NCI-H446 (cell line): ENCODE measurements at regions not wholly inside any gene's neighbourhood (a gene's known extent, or its start where the extent isn't known, plus 50 kb on each side); places are given as distances from the start of the nearest gene placed in this dataset.
"Not testable (repeated sequence)": the region's sequence is repeated elsewhere in the genome, so short reads cannot be mapped to it uniquely, and the experiment has no call there.

Source experiments
- DNase-seq, 2 experiments: peaks; one replicate each; lab custom pipeline; 2025; lab: John Stamatoyannopoulos, UW

DNA sequence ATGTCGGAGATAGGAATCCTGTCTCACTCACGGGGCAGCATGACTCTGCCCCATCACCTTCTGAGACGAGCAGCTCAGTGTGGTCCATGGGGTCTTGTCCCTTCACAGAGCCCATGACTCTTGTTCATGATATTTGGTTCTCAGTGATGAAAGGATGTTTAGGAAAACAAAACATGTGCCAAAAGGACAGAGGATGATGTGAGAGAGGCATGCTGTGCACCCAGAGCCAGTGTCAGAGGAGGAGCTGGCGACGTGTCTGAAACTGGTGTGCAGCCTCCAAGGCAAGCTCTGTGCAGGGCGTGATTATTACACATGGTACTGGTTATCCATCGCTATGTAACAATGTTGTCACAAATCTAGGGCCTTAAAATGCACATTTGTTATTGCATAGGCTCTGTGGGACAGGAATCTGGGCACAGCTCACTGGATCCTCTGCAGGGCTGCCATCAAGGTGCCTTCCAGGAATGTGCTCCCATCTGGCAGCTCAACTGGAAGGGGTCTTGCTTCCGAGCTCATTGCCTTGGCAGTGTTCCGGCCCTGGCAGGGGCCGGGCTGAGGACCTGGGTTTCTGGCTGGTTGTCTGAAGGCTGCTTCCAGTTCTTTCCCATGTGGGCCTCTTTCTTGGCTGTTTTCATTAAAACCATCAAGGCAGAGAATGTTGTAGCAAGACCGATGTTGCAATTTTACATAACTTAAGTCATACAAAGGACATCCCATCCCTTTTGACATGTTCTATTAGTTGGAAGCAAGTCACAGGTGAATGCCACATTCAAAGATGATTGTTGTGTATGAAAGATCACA, 175.4 kb downstream of the ERMARD start:
- no peak for DNase-seq

DNA sequence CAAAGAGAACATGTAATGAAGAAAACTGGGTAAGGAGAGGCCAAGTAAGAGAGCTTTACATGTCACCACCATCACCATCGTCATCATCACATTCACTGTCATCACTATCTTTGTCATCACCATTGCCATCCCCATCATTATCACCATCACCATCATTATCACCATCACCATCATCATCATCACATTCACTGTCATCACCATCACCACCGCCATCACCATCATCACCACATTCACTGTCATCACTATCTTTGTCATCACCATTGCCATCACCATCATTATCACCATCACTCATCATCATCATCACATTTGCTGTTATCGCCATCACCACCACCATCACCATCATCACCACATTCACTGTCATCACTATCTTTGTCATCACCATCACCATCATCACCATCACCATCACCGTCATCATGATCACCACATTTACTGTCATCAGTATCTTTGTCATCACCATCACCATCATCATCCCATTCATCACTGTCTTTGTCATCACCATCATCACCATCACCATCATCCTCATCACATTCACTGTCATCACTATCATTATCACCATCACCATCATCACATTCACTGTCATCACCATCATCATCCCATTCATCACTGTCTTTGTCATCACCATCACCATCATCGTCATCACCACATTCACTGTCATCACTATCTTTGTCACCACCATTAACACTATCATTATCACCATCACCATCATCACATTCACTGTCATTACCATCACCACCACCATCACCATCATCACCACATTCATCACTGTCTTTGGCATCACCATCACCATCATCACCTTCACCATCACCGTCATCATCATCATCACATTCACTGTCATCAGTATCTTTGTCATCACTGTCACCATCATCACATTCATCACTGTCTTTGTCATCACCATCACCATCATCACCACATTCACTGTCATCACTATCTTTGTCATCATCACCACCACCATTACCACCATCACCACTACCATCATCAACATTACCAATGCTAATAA, 172.3 kb downstream of the ERMARD start:
- no peak for DNase-seq

GRCh38 chr6:169921853-169922824, 170.7 kb downstream of the ERMARD start:
- DNase-seq, result no peak

DNA sequence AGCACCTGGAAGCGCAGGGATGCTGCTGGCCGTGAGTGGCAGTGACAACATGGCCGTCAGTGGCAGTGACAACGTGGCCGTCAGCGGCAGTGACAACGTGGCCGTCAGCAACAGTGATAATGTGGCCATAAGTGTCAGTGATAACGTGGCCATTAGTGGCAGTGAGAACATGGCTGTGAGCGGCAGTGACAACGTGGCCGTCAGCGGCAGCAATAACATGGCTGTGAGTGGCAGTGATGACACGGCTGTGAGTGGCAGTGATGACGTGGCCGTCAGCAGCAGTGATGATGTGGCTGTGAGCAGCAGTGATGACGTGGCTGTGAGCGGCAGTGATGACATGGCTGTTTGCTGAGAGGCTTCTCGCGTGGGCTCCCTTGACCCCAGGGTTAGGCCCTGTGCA, 169.8 kb downstream of the ERMARD start:
- DNase-seq, result no peak

GRCh38 chr6:169920359-169921020, 169.1 kb downstream of the ERMARD start:
- no peak for DNase-seq

GRCh38 chr6:169918954-169919549, 167.6 kb downstream of the ERMARD start:
- DNase-seq, result no peak

GRCh38 chr6:169918239-169918953, 167.0 kb downstream of the ERMARD start:
- no peak for DNase-seq

DNA sequence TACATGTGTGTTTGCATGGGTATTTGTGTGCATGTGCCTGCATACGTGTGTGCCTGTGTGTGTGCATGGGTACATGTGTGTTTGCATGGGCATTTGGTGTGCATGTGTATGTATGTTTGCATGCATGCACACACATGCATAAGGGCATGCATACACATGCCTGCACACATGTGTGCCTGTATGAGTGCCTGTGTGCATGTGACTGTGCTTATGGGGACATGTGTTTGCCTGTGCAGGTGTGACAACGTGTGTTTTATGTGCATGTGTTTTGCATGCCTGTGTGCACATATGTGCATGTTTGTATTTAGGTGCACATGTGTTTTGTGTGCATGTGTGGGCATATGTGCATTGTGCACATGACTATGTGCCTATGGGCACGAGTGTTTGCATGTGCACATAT, 165.7 kb downstream of the ERMARD start:
- no peak for DNase-seq

GRCh38 chr6:169915769-169916550, 164.5 kb downstream of the ERMARD start:
- DNase-seq, result no peak

- DNase-seq, result not testable (repeated sequence)
Observed at GRCh38 chr6:169913745-169914144, 162.3 kb downstream of the ERMARD start.

- DNase-seq, result no peak
Observed at GRCh38 chr6:169913096-169913638, 161.7 kb downstream of the ERMARD start.

GRCh38 chr6:169912266-169913095, 161.1 kb downstream of the ERMARD start:
- no peak for DNase-seq

- no peak for DNase-seq
Observed at GRCh38 chr6:169911264-169912263, 160.1 kb downstream of the ERMARD start.

DNA sequence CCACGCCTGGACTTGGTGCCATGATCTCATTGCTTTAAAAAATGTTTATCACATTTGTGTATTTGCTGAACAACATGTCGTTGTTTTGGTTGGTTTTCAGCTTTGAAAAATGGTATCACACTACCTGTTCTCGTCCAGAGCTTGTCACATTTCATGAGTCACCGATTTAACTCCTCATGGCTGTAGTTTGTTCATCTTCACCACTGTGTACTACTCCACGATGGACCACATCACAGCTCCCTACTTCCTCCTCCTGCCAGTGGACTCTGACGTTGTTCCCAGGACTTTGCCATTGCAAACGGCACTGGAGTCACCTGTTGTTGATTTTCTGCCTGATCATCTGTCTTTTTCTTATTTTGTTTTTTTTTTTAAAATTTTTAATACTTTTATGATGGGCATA, 157.7 kb downstream of the ERMARD start:
- no peak for DNase-seq

- no peak for DNase-seq
Observed at GRCh38 chr6:169908403-169908933, 157.0 kb downstream of the ERMARD start.

GRCh38 chr6:169907419-169908115, 156.1 kb downstream of the ERMARD start:
- DNase-seq, result no peak
